ENCODE measurements at regions not wholly inside any gene's neighbourhood (a gene's known extent, or its start where the extent isn't known, plus 50 kb on each side); places are given as distances from the start of the nearest gene placed in this dataset.

DNA sequence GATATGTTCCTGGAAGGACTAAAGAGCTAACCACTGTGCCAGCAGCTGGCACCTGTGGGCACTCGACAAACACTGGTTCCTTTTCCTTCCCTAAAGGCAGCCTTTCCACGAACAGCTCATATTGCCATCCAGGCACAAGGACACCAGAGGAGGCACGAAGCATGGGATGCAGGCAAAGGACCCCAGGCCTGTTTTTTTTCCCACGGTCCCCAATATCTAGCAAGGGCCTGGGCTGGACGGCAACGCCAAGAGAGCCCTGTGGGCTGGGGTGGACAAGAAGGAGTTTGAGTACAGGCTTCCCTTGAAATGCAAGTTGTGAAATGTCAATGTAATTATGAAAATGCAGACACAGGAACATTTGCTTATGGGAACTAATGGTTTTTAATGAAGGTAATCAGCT is 135.9 kb downstream of the CYP26B1 start:
- H3K27ac ChIP-seq (ENCODE audit: low read depth, low read length), result no peak overlapping the region
- H4K20me1 ChIP-seq (replicated peaks in 1 of 2; ENCODE audit: control insufficient read depth in 1 of 2, insufficient read depth in 2 of 2, low read length in 2 of 2), result no peaks in the 10 kb centered on the region
- peak in 1 of 2 experiments; percentile 37 for DNase-seq (ENCODE audit: low read depth in 1 of 2, low spot score in 2 of 2)
- no peak overlapping the region for H2BK120ac ChIP-seq (replicated peaks; ENCODE audit: low read depth, low read length)
- H2AFZ ChIP-seq (ENCODE audit: low read length), result no peak overlapping the region
- no peaks in the 10 kb centered on the region for H3K79me1 ChIP-seq (ENCODE audit: low read depth, low read length)
- POLR2A ChIA-PET (ENCODE audit: partially characterized antibody), result no interaction called here
- H2BK15ac ChIP-seq (ENCODE audit: low read length), result no peak overlapping the region
- no peak overlapping the region for H2BK5ac ChIP-seq (ENCODE audit: low read depth, low read length)
- CTCF ChIA-PET (ENCODE audit: partially characterized antibody), result interaction anchor here (0.9 to 3.4 kb wide), 7 partner anchors 11 to 266 kb away, joined by 3 to 16 read pairs (median 3); no protein-coding TSS in a partner anchor
- no peak overlapping the region for H3K9ac ChIP-seq (replicated peaks in 1 of 4; ENCODE audit: extremely low read depth in 1 of 4, low read depth in 3 of 4, low read length in 3 of 4)
- H3K18ac ChIP-seq (ENCODE audit: extremely low read depth, low read length), result no peak overlapping the region
- H3K79me2 ChIP-seq (ENCODE audit: control insufficient read depth in 1 of 2, insufficient read depth in 2 of 2, low read length in 2 of 2), result no peaks in the 10 kb centered on the region
- WGBS, 2 experiments (ENCODE audit: extremely low coverage in 1 of 2, insufficient coverage in 1 of 2, insufficient read length in 1 of 2, insufficient replicate concordance in 2 of 2, low coverage in 1 of 2, low lambda C conversion rate in 2 of 2, missing lambda C conversion rate in 1 of 2), result 80% methylated on average over 6 of the region's 6 CpGs; no CpG with 5 or more reads in 1 of the 2 experiments
- no peaks in the 10 kb centered on the region for H3K9me3 ChIP-seq (ENCODE audit: insufficient read depth in 2 of 2, low read depth in 1 of 2, low read length in 1 of 2)
- no peak overlapping the region for H3K23ac ChIP-seq (ENCODE audit: insufficient read length)
- FAIRE-seq, result no peak
- no peak overlapping the region for H3K4me3 ChIP-seq (ENCODE audit: extremely low read depth in 1 of 4, insufficient read depth in 2 of 4, low read depth in 3 of 4, low read length in 4 of 4)
- no peak for TF ChIP-seq TCF12 (IDR thresholded peaks at IDR 0.05; ENCODE audit: low read depth, low read length)
- TF ChIP-seq, protein P1, sequence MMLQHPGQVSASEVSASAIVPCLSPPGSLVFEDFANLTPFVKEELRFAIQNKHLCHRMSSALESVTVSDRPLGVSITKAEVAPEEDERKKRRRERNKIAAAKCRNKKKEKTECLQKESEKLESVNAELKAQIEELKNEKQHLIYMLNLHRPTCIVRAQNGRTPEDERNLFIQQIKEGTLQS (IDR thresholded peaks at IDR 0.05; ENCODE audit: insufficient read depth, low read depth, low read length), result no peak
- no peak for TF ChIP-seq SP1 (IDR thresholded peaks at IDR 0.05; ENCODE audit: low read depth, low read length)
- TF ChIP-seq EZH2 (IDR thresholded peaks at IDR 0.05; ENCODE audit: low read depth, low read length, severe bottlenecking), result no peak
- TF ChIP-seq JUN (IDR thresholded peaks at IDR 0.05; ENCODE audit: low read depth, low read length), result no peak
- TF ChIP-seq, protein P2, sequence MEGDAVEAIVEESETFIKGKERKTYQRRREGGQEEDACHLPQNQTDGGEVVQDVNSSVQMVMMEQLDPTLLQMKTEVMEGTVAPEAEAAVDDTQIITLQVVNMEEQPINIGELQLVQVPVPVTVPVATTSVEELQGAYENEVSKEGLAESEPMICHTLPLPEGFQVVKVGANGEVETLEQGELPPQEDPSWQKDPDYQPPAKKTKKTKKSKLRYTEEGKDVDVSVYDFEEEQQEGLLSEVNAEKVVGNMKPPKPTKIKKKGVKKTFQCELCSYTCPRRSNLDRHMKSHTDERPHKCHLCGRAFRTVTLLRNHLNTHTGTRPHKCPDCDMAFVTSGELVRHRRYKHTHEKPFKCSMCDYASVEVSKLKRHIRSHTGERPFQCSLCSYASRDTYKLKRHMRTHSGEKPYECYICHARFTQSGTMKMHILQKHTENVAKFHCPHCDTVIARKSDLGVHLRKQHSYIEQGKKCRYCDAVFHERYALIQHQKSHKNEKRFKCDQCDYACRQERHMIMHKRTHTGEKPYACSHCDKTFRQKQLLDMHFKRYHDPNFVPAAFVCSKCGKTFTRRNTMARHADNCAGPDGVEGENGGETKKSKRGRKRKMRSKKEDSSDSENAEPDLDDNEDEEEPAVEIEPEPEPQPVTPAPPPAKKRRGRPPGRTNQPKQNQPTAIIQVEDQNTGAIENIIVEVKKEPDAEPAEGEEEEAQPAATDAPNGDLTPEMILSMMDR (IDR thresholded peaks at IDR 0.05; ENCODE audit: control extremely low read depth in 1 of 3, insufficient read depth in 1 of 3, low read depth in 1 of 3, low read length in 3 of 3), result no peak
- TF ChIP-seq POU5F1 (IDR thresholded peaks at IDR 0.05; ENCODE audit: low read depth, low read length), result no peak
- no peak for TF ChIP-seq BACH1 (IDR thresholded peaks at IDR 0.05; ENCODE audit: low read length)
- TF ChIP-seq RFX5 (IDR thresholded peaks at IDR 0.05; ENCODE audit: borderline replicate concordance, low read depth, low read length), result no peak
- TF ChIP-seq SP2 (IDR thresholded peaks at IDR 0.05; ENCODE audit: low read length), result no peak
- TF ChIP-seq ASH2L (IDR thresholded peaks at IDR 0.05; ENCODE audit: low read length), result no peak
- H4K5ac ChIP-seq (ENCODE audit: insufficient read length, low read depth, low read length), result no peak overlapping the region
- H3K56ac ChIP-seq (replicated peaks; ENCODE audit: insufficient read length, low read depth, low read length), result no peak overlapping the region
- H3K4me1 ChIP-seq (replicated peaks in 1 of 4; ENCODE audit: control insufficient read depth in 3 of 4, insufficient read depth in 4 of 4, low read length in 3 of 4), result peaks cover 0 to 3% (median 0%) of the 10 kb centered on the region in 4 experiments; a peak in 1 of 7 replicates
- no peak overlapping the region for H2BK20ac ChIP-seq (ENCODE audit: low read length)
- H3K27me3 ChIP-seq (replicated peaks in 1 of 4; ENCODE audit: control insufficient read depth in 3 of 4, extremely low read depth in 1 of 4, insufficient read depth in 3 of 4, low read length in 3 of 4), result no peaks in the 10 kb centered on the region; a peak in 1 of 7 replicates
- H3K23me2 ChIP-seq (ENCODE audit: low read depth, low read length), result no peaks in the 10 kb centered on the region
- H3K14ac ChIP-seq (ENCODE audit: insufficient read length), result no peak overlapping the region
- no peak overlapping the region for H3K4me2 ChIP-seq (ENCODE audit: insufficient read depth in 1 of 2, low read depth in 2 of 2, low read length in 2 of 2)
- no peak overlapping the region for H2BK12ac ChIP-seq (ENCODE audit: low read depth, low read length)
- no peak overlapping the region for H4K91ac ChIP-seq (replicated peaks; ENCODE audit: insufficient read length, low read length)
- H3K4ac ChIP-seq (replicated peaks; ENCODE audit: insufficient read length, low read depth, low read length), result no peak overlapping the region
- H4K8ac ChIP-seq (ENCODE audit: extremely low read depth, insufficient read depth, low read length), result no peak overlapping the region
- H3K36me3 ChIP-seq (ENCODE audit: control insufficient read depth in 2 of 4, insufficient read depth in 4 of 4, low read length in 3 of 4), result no peaks in the 10 kb centered on the region
- H2AK5ac ChIP-seq (ENCODE audit: low read depth, low read length), result no peak overlapping the region
